IMR-90 (cell line): ENCODE measurements at regions not wholly inside any gene's neighbourhood (a gene's known extent, or its start where the extent isn't known, plus 50 kb on each side); places are given as distances from the start of the nearest gene placed in this dataset.

Experiments used
- BHLHE40 ChIP-seq: fragments of 150-350 bp; IDR thresholded peaks from 2 replicates; pipeline ENCODE4 v1.6.1; 2016; ENCODE audit warnings: mild to moderate bottlenecking, low read depth, low read length
- CEBPB ChIP-seq: IDR thresholded peaks from 2 replicates; pipeline ENCODE4 v1.6.1; 2012; ENCODE audit warnings: low read depth, low read length, improper control_type of control experiment
- CTCF ChIP-seq: conservative IDR thresholded peaks from 2 replicates; pipeline ENCODE4 v1.5.1; 2012; ENCODE audit warnings: mild to moderate bottlenecking, low read depth, low read length, improper control_type of control experiment
- FOS ChIP-seq: fragments of 150-350 bp; IDR thresholded peaks from 2 replicates; pipeline ENCODE4 v1.6.1; 2016; ENCODE audit warnings: low read depth, low read length
- MAZ ChIP-seq: IDR thresholded peaks from 2 replicates; pipeline ENCODE4 v1.6.1; 2012; ENCODE audit warnings: low read depth, mild to moderate bottlenecking, low read length, improper control_type of control experiment, moderate library complexity, borderline replicate concordance
- NFE2L2 ChIP-seq: fragments of 150-350 bp; IDR thresholded peaks from 2 replicates; pipeline ENCODE4 v1.6.1; 2016; ENCODE audit warnings: low read depth, mild to moderate bottlenecking, low read length
- POLR2A ChIP-seq: IDR thresholded peaks from 2 replicates; pipeline ENCODE4 v1.6.1; 2012; ENCODE audit warnings: mild to moderate bottlenecking, low read depth, low read length
- RAD21 ChIP-seq: IDR thresholded peaks from 2 replicates; pipeline ENCODE4 v1.6.1; 2012; ENCODE audit warnings: low read length, improper control_type of control experiment
- RFX5 ChIP-seq: IDR thresholded peaks from 2 replicates; pipeline ENCODE4 v1.8.0; 2012; ENCODE audit warnings: low read depth, mild to moderate bottlenecking, low read length, moderate library complexity
- SMC3 ChIP-seq: fragments of 150-350 bp; IDR thresholded peaks from 2 replicates; pipeline ENCODE4 v1.6.1; 2016; ENCODE audit warnings: low read depth, mild to moderate bottlenecking, antibody characterized with exemption, low read length, moderate library complexity
- TF ChIP-seq, protein P1 (sequence below): fragments of 150-350 bp; IDR thresholded peaks from 2 replicates; pipeline ENCODE4 v1.6.1; 2016; ENCODE audit warnings: low read depth, mild to moderate bottlenecking, low read length, moderate library complexity, borderline replicate concordance

DNA sequence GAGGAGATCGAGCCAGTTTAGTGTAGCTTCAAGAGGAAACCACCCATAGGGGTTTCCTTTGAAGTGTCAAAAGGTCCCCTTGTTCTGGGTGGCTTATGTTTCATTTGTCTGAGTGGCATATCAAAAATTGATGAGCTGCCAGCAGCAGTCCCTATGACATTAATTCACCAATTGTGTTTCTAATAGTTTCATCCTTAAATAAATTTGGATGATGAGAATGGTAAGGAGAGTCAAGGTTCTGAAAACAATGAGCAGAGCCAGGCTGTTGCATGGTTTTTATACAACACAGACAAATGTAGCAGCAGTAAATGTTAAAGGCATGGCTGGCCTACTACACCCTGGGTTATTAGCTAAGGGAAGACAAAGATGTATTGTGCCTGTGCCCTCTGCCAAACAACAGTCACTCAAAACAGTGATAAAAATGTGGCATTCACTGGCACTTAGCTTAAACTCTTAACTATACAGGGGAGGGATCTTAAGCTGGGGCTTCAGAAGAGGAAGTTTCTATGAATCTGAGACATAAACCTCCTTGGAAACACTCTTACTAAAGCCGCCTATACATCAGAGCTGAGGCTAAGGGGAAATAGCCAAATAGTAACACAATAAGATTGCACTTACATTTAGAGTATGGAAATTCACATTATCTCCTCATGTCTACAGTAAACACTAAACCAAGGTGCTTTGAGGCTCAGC is 200.5 kb downstream of the POU4F1 start:
- TF ChIP-seq CTCF (no peak), BHLHE40 (no peak), RFX5 (no peak), MAZ (no peak), POLR2A (no peak), NFE2L2 (no peak), SMC3 (no peak), RAD21 (no peak), CEBPB (no peak), FOS (no peak)
- TF ChIP-seq, protein P1, sequence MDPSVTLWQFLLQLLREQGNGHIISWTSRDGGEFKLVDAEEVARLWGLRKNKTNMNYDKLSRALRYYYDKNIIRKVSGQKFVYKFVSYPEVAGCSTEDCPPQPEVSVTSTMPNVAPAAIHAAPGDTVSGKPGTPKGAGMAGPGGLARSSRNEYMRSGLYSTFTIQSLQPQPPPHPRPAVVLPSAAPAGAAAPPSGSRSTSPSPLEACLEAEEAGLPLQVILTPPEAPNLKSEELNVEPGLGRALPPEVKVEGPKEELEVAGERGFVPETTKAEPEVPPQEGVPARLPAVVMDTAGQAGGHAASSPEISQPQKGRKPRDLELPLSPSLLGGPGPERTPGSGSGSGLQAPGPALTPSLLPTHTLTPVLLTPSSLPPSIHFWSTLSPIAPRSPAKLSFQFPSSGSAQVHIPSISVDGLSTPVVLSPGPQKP = no peak
